22Rv1 (cell line): ENCODE measurements at regions not wholly inside any gene's neighbourhood (a gene's known extent, or its start where the extent isn't known, plus 50 kb on each side); places are given as distances from the start of the nearest gene placed in this dataset.

Experiments
- H3K27ac ChIP-seq: fragments of 450-650 bp; 2 replicates; pipeline ENCODE4 v1.5.1; 2017
- CTCF ChIP-seq: fragments of 450-650 bp; IDR thresholded peaks from 2 replicates; pipeline ENCODE4 v1.5.1; 2017; ENCODE audit warnings: mild to moderate bottlenecking
- ZFX ChIP-seq: fragments of 450-650 bp; IDR thresholded peaks from 2 replicates; pipeline ENCODE4 v1.6.1; 2017; ENCODE audit warnings: antibody characterized with exemption, borderline replicate concordance

GRCh38 chr20:4401601-4402000, 152.5 kb upstream of the ADRA1D start:
- H3K27ac ChIP-seq: no peak overlapping the region
- TF ChIP-seq CTCF (no peak), ZFX (no peak)

GRCh38 chr20:4384961-4385360, 135.9 kb upstream of the ADRA1D start:
- no peak overlapping the region for H3K27ac ChIP-seq
- TF ChIP-seq ZFX (no peak), CTCF (no peak)

- no peak overlapping the region for H3K27ac ChIP-seq
- TF ChIP-seq CTCF (no peak), ZFX (no peak)
Observed at GRCh38 chr20:4383961-4384360, 134.9 kb upstream of the ADRA1D start.

GRCh38 chr20:4375881-4376280, 126.8 kb upstream of the ADRA1D start:
- TF ChIP-seq ZFX (no peak), CTCF (no peak)
- no peak overlapping the region for H3K27ac ChIP-seq

GRCh38 chr20:4373454-4373853, 124.4 kb upstream of the ADRA1D start:
- H3K27ac ChIP-seq: no peak overlapping the region
- TF ChIP-seq CTCF (no peak), ZFX (no peak)

GRCh38 chr20:4371623-4372251, 122.7 kb upstream of the ADRA1D start:
- no peak overlapping the region for H3K27ac ChIP-seq
- no peak for TF ChIP-seq CTCF
- TF ChIP-seq ZFX: no peak

GRCh38 chr20:4370851-4371250, 121.8 kb upstream of the ADRA1D start:
- H3K27ac ChIP-seq: no peak overlapping the region

More at GRCh38 chr20:4370851-4371250, 121.8 kb upstream of the ADRA1D start:
- no peak for TF ChIP-seq ZFX
- no peak for TF ChIP-seq CTCF
